Mononuclear cell (primary cell): ENCODE measurements at regions not wholly inside any gene's neighbourhood (a gene's known extent, or its start where the extent isn't known, plus 50 kb on each side); places are given as distances from the start of the nearest gene placed in this dataset.

ENCODE experiments used
- H3K27me3 ChIP-seq: 2 replicates; pipeline ENCODE4 v1.6.0; 2011; ENCODE audit warnings: low read length, control low read depth; ENCODE audit not compliant: insufficient read depth
- H3K4me1 ChIP-seq: 2 replicates; pipeline ENCODE4 v1.5.1; 2011; ENCODE audit warnings: mild to moderate bottlenecking, low read length, control low read depth; ENCODE audit not compliant: insufficient read depth
- H3K4me3 ChIP-seq: 2 replicates; pipeline ENCODE4 v1.5.1; 2011; ENCODE audit warnings: mild to moderate bottlenecking, low read length, moderate library complexity
- H3K9me3 ChIP-seq: 2 replicates; pipeline ENCODE4 v1.5.1; 2011; ENCODE audit warnings: low read depth, mild to moderate bottlenecking, control low read depth, low read length

- Histone ChIP-seq H3K4me3 (no peak overlapping the region), H3K9me3 (no peaks in the 10 kb centered on the region), H3K27me3 (peaks cover 44% of the 10 kb centered on the region), H3K4me1 (no peaks in the 10 kb centered on the region)
Observed at GRCh38 chr15:29573197-29573838, 248.9 kb downstream of the TJP1 start.

- H3K4me3 ChIP-seq = no peak overlapping the region
- no peaks in the 10 kb centered on the region for H3K9me3 ChIP-seq
- H3K27me3 ChIP-seq = peaks cover 58% of the 10 kb centered on the region
- no peaks in the 10 kb centered on the region for H3K4me1 ChIP-seq
Observed at GRCh38 chr15:29571792-29572431, 250.4 kb downstream of the TJP1 start.

GRCh38 chr15:29570948-29571791 lies 251.1 kb downstream of the TJP1 start:
- no peaks in the 10 kb centered on the region for H3K4me1 ChIP-seq
- peaks cover 58% of the 10 kb centered on the region for H3K27me3 ChIP-seq
- H3K9me3 ChIP-seq = no peaks in the 10 kb centered on the region
- no peak overlapping the region for H3K4me3 ChIP-seq

DNA sequence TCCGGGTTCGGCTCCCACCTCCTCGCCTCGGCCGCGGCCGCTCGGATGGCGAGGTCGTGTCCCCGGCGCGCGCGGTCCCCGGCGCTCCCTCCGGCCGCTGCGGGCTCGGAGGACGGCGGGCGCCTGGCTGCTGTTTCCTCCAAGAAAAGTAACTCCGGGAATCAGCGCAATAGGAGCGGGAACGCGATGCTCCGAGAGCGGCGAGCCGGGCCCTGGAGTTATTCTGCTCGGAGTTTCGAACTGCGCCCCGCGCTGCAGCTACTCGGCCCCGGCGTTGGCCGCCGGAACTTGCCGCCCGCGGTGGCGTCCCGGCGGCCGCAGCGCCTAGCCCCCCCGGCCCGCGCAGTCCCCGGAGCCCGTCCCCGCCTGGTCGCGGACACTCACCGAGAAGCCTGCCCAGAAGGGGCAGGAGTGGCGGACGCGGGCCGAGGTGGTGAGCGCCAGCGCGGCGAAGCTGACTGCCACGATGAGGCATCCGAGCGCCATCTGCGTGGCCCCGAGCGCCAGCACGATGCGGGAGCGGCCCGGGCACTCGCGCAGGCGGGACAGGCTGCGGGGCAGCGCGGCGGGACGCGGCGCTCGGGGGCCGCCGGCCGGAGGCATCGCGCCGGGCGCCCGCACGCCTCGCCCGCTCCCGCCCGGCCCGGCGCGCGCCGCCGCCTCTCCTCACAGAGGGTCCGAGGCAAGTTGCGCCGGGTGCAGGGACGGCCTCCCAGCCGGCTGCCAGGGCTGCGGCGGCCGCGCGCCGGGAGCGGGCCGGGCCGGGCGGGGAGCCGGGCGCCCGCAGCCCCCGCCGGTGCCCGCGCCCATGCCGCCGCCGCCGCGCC lies 251.9 kb downstream of the TJP1 start:
- no peaks in the 10 kb centered on the region for H3K9me3 ChIP-seq

GRCh38 chr15:29569533-29570092 lies 252.7 kb downstream of the TJP1 start:
- Histone ChIP-seq H3K4me3 (no peak overlapping the region), H3K4me1 (no peaks in the 10 kb centered on the region), H3K9me3 (no peaks in the 10 kb centered on the region), H3K27me3 (peaks cover 57% of the 10 kb centered on the region)

More for the DNA sequence above, 251.9 kb downstream of the TJP1 start:
- no peaks in the 10 kb centered on the region for H3K4me1 ChIP-seq
- H3K4me3 ChIP-seq = no peak overlapping the region
- peaks cover 58% of the 10 kb centered on the region for H3K27me3 ChIP-seq

DNA sequence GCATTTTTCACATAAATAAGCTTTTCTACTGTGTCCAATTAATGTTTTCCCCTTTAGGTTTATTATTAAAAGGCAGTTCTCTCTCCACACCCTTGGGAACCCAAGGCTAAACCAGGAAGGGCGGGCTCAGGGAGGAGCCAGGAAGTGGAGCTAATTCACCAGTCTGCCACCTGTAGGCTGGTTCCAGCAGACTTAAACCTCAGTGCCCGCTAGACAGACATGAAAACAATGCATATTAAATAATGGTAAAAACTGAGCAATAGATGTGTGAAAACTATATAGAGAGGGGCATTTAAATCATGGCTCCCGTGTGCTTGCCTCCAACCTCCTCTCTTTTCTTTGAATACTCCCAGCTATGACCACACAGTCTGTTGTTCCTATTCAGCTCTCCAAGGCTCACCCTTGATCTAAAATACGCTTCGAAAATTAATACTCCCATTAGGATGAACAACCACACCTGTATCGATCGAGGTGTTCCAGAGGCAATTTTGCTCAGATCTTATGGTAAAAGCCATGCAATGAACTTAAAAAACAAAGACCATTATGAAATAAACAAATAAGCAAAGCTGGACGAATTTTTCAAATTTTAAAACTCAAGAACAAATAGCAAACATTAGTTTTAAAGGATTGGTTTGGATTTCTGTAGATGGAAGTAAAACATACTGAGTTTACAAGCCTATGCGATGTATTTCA lies 253.3 kb downstream of the TJP1 start:
- Histone ChIP-seq H3K27me3 (peaks cover 54% of the 10 kb centered on the region), H3K9me3 (no peaks in the 10 kb centered on the region), H3K4me1 (no peaks in the 10 kb centered on the region), H3K4me3 (no peak overlapping the region)

DNA sequence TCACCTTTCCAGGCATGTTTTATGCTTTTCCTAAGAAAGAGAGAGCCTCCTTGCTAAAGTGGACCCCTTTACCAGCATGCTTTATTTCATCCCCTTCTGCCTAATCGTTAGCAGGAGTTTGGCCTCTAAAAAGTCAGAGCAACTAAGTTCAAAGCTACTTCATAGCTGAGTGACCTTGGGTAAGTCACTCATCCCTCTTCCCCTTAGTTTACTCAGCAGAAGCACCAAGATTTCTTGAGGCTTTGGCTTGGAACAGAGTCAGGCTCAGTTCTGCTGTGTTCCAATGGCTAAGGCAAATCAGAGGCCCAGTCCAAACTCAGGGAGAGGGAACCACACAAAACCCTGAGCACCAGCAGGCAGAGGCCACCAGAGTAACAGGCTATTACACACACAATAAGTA lies 254.9 kb downstream of the TJP1 start:
- H3K4me1 ChIP-seq = no peaks in the 10 kb centered on the region
- no peak overlapping the region for H3K4me3 ChIP-seq
- no peaks in the 10 kb centered on the region for H3K9me3 ChIP-seq
- H3K27me3 ChIP-seq = peaks cover 40% of the 10 kb centered on the region

GRCh38 chr15:29566914-29567313 lies 255.4 kb downstream of the TJP1 start:
- Histone ChIP-seq H3K9me3 (no peaks in the 10 kb centered on the region), H3K4me3 (no peak overlapping the region), H3K4me1 (no peaks in the 10 kb centered on the region), H3K27me3 (peaks cover 36% of the 10 kb centered on the region)

DNA sequence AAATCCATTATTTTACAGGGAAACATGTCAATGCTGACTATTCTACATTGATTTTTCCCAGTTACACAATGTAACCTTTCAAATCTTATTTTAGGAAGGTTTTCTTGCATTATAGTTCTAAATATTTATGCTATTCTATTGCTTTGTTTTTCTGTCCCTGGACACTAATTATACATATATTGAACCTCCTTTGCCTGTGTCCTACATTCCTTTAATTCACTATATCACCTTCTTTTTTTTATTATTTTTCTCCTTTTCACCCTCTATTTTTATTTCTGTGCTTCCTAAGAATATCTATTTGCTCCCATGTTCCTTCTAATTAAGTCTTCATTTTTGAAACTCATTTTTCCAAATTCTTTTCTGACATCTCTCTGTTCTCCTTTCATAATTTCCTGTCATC lies 259.2 kb downstream of the TJP1 start:
- Histone ChIP-seq H3K9me3 (no peaks in the 10 kb centered on the region), H3K27me3 (peaks cover 12% of the 10 kb centered on the region), H3K4me1 (no peaks in the 10 kb centered on the region), H3K4me3 (no peak overlapping the region)

GRCh38 chr15:29560896-29561295 lies 261.4 kb downstream of the TJP1 start:
- Histone ChIP-seq H3K4me3 (no peak overlapping the region), H3K27me3 (no peaks in the 10 kb centered on the region), H3K4me1 (no peaks in the 10 kb centered on the region), H3K9me3 (no peaks in the 10 kb centered on the region)

DNA sequence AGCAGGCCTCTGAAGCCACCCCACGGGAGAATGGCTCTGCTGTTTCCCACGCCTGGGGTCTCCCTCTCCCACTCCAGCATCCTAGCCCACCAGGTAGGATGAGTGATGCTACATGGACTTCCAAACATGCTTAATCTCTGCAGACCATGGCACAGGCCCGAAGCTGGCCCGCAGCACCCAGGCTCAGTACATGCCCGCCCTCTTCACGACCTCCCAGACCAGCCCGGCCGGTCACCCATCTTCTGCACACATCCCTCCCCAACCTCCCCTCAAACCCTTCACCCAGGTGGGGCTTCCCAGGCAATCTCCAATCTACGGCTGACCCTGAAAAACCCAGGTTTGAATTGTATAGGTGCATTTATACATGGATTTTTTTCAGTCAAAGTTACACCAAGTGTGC lies 264.0 kb downstream of the TJP1 start:
- no peak overlapping the region for H3K4me3 ChIP-seq
- no peaks in the 10 kb centered on the region for H3K27me3 ChIP-seq
- no peaks in the 10 kb centered on the region for H3K9me3 ChIP-seq
- H3K4me1 ChIP-seq = no peaks in the 10 kb centered on the region

DNA sequence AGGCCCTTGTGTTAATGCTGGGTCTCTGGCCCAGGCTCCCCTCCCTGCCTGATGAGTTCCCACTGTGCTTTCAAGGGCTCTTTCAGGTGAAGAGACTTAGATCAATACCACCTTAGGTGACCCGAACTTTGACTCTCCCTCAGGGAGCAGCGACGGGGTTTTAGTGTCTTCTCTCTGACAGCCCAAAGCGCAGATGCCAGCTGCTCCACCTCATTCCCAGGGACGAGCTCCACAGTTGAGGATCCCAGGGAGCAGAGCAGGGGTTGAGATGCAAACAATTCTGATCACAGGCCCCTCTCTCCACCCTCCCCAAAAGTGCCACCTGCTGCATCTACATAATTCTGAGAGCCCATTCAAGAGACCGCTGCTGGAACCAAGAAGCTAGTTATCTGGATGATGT lies 265.1 kb downstream of the TJP1 start:
- no peak overlapping the region for H3K4me3 ChIP-seq

DNA sequence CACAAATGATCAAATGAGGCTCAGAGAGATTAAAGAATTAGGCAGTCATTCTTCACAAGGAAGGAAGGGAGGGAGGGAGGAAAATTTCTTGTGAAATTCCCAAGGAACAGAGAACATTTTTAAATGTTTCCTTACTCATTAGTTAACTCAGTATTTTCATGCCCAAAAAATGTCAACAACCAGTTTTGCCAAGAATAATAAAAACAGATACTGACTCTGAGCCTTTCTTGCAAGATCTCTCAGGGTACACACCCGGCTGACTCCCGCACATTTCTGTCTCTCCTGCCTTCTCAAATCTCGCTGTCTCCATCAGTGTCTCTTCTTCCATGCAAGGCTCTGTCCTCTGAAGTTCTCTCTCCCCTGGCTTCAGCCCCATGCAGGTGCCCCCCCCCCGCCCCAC lies 265.9 kb downstream of the TJP1 start:
- H3K9me3 ChIP-seq = no peaks in the 10 kb centered on the region
- H3K4me1 ChIP-seq = no peaks in the 10 kb centered on the region
- no peaks in the 10 kb centered on the region for H3K27me3 ChIP-seq
- no peak overlapping the region for H3K4me3 ChIP-seq

More for the DNA sequence above, 265.1 kb downstream of the TJP1 start:
- no peaks in the 10 kb centered on the region for H3K4me1 ChIP-seq
- H3K9me3 ChIP-seq = no peaks in the 10 kb centered on the region
- no peaks in the 10 kb centered on the region for H3K27me3 ChIP-seq

- Histone ChIP-seq H3K4me3 (no peak overlapping the region), H3K27me3 (no peaks in the 10 kb centered on the region), H3K9me3 (no peaks in the 10 kb centered on the region), H3K4me1 (no peaks in the 10 kb centered on the region)
Observed at GRCh38 chr15:29554531-29554930, 267.7 kb downstream of the TJP1 start.
